Stomach (tissue), 8 donors: ENCODE measurements at regions not wholly inside any gene's neighbourhood (a gene's known extent, or its start where the extent isn't known, plus 50 kb on each side); places are given as distances from the start of the nearest gene placed in this dataset.

Source experiments
- DNase-seq, 2 donors: peaks; one replicate each; pipeline versions ENCODE4 v3.0.0 to v3.0.0-alpha.2; 2013 to 2019
- H3K27ac ChIP-seq, 5 donors: fragments of 200-600 bp in 4 of 5; sonication (generic) in 4 of 5; one replicate each; pipeline ENCODE4 v1.5.1; 2013 to 2019; ENCODE audit warnings: mild to moderate bottlenecking in 1 of 5, moderate library complexity in 1 of 5
- H3K27me3 ChIP-seq, 3 donors: fragments of 200-600 bp; sonication (generic); one replicate each; pipeline ENCODE4 v1.5.1; 2017 to 2019; ENCODE audit warnings: mixed run types in 1 of 3
- H3K36me3 ChIP-seq, 4 donors: fragments of 200-600 bp; sonication (generic); 1 replicate in 3 of 4; 2 replicates in 1 of 4; pipeline ENCODE4 v1.5.1; 2016 to 2019
- H3K4me1 ChIP-seq, 4 donors: fragments of 200-600 bp; sonication (generic); one replicate each; pipeline ENCODE4 v1.5.1; 2016 to 2019
- H3K4me3 ChIP-seq, 4 donors: fragments of 200-600 bp; sonication (generic) in 3 of 4; one replicate each; pipeline ENCODE4 v1.5.1; 2016 to 2019; ENCODE audit warnings: mild to moderate bottlenecking in 1 of 4
- H3K9me3 ChIP-seq, 4 donors: fragments of 200-600 bp; sonication (generic); one replicate each; pipeline ENCODE4 v1.5.1; 2016 to 2019
- CTCF ChIP-seq, 7 experiments: fragments of 450-650 bp in 4 of 7; fragments of 200-600 bp in 3 of 7; sonication (generic) in 3 of 7; IDR thresholded peaks; one replicate each; pipeline ENCODE4 v1.5.1; 2016 to 2019; ENCODE audit warnings: antibody characterized with exemption in 7 of 7, control low read depth in 2 of 7, mild to moderate bottlenecking in 1 of 7
- EP300 ChIP-seq: sonication (generic); formaldehyde crosslinking; IDR thresholded peaks from one replicate; pipeline ENCODE4 v1.6.1; 2017; ENCODE audit warnings: antibody characterized with exemption
- POLR2A ChIP-seq, 4 donors: fragments of 450-650 bp; IDR thresholded peaks; one replicate each; pipeline ENCODE4 v1.6.1; 2016; ENCODE audit warnings: antibody characterized with exemption in 4 of 4, control low read depth in 2 of 4, mild to moderate bottlenecking in 1 of 4, moderate library complexity in 1 of 4
- POLR2AphosphoS5 ChIP-seq, 3 donors: sonication (generic); formaldehyde crosslinking; IDR thresholded peaks; one replicate each; pipeline ENCODE4 v1.6.1; 2016; ENCODE audit warnings: antibody characterized with exemption in 3 of 3
- WGBS, 5 donors: extraction: QIAGEN DNeasy Blood & Tissue Kit in 3 of 5; methylation state at CpG; one replicate each; pipeline versions ENCODE4 v1.1.5 to v1.1.7; 2013 to 2018; 5-methylcytosine and 5-hydroxymethylcytosine counted together
- intact Hi-C: fragments of 100-400 bp; cut with DNase I; formaldehyde crosslinking; loops from one replicate; pipeline ENCODE4 v1.15.1; 2023; ENCODE audit warnings: low total_unique reads
- donor health status: healthy with polysubstance abuse.
- donor health status: Bipolar disorder and iron deficiency.
- donor health status: healthy.

DNA sequence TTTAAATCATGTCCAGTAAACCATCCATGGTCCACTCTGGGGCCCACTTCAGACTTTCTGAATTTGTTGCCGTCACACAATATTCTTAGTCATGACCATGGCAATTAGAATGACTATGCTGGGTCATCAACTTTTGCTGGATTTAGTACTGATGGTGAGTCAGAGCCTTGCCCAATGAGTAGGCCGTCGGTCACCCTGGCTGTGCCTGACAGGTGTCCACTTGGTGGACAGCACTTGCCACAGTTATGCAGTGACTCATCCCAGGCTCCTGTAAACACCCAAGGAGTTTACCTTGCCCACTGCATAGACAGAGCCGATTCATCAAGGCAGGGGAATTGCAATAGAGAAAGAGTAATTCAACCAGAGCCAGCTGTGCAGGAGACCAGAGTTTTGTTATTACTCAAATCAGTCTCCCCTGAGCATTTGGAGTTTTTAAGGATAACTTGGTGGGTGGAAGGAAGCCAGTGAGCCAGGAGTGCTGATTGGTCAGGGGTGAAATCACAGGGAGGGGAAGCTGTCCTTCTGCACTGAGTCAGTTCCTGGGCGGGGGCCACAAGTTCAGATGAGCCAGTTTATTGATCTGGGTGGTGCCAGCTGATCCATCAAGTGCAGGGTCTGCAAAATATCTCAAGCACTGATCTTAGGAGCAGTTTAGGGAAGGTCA lies 333.8 kb downstream of the PTPRU start:
- H3K36me3 ChIP-seq, result no peaks in the 10 kb centered on the region
- H3K27ac ChIP-seq, result no peak overlapping the region
- intact Hi-C loops, result no loop called here
- WGBS, 5 donors, result 52 to 75% (median 66%) methylated on average over 5 of the region's 5 CpGs
- peaks cover 0 to 19% (median 0%) of the 10 kb centered on the region in 3 donors for H3K27me3 ChIP-seq
- no peak overlapping the region for H3K4me3 ChIP-seq
- peak in 1 of 2 donors; percentile 35 for DNase-seq
- no peaks in the 10 kb centered on the region for H3K4me1 ChIP-seq
- H3K9me3 ChIP-seq, result peaks cover 9 to 34% (median 33%) of the 10 kb centered on the region in 4 donors
- TF ChIP-seq EP300 (no peak), POLR2AphosphoS5 (IDR thresholded peaks at IDR 0.05) (no peak), CTCF (IDR thresholded peaks at IDR 0.05) (no peak), POLR2A (IDR thresholded peaks at IDR 0.05) (no peak)

- 83 to 94% (median 87%) methylated on average over 1 of the region's 1 CpG for WGBS, 5 donors
- no peak for TF ChIP-seq EP300
- no peak for TF ChIP-seq POLR2A (IDR thresholded peaks at IDR 0.05)
- no peak for TF ChIP-seq POLR2AphosphoS5 (IDR thresholded peaks at IDR 0.05)
- TF ChIP-seq CTCF (IDR thresholded peaks at IDR 0.05), result no peak
- no peaks in the 10 kb centered on the region for H3K36me3 ChIP-seq
- no peak overlapping the region for H3K27ac ChIP-seq
- no peak overlapping the region for H3K4me3 ChIP-seq
- H3K4me1 ChIP-seq, result no peaks in the 10 kb centered on the region
- intact Hi-C loops, result no loop called here
- peaks cover 0 to 6% (median 0%) of the 10 kb centered on the region in 3 donors for H3K27me3 ChIP-seq
- H3K9me3 ChIP-seq, result peaks cover 9 to 62% (median 57%) of the 10 kb centered on the region in 4 donors
- DNase-seq, result no peak
Observed at GRCh38 chr1:29567257-29567656, 330.9 kb downstream of the PTPRU start.

- Histone ChIP-seq H3K36me3 (no peaks in the 10 kb centered on the region), H3K27me3 (no peaks in the 10 kb centered on the region), H3K27ac (no peak overlapping the region), H3K9me3 (peaks cover 9 to 64% (median 60%) of the 10 kb centered on the region in 4 donors), H3K4me3 (no peak overlapping the region), H3K4me1 (no peaks in the 10 kb centered on the region)
- TF ChIP-seq CTCF (IDR thresholded peaks at IDR 0.05), result no peak
- 75 to 88% (median 83%) methylated on average over 1 of the region's 1 CpG for WGBS, 5 donors
- DNase-seq, result no peak
- intact Hi-C loops, result no loop called here
Observed at GRCh38 chr1:29565490-29565889, 329.2 kb downstream of the PTPRU start.

GRCh38 chr1:29563571-29563970 lies 327.2 kb downstream of the PTPRU start:
- TF ChIP-seq POLR2A (IDR thresholded peaks at IDR 0.05) (no peak), CTCF (IDR thresholded peaks at IDR 0.05) (no peak), POLR2AphosphoS5 (IDR thresholded peaks at IDR 0.05) (no peak), EP300 (no peak)

More at GRCh38 chr1:29563571-29563970, 327.2 kb downstream of the PTPRU start:
- 79 to 89% (median 86%) methylated on average over 4 of the region's 4 CpGs for WGBS, 5 donors
- H3K27me3 ChIP-seq, result peaks cover 0 to under 1% (median 0%) of the 10 kb centered on the region in 3 donors
- no peak for DNase-seq
- H3K27ac ChIP-seq, result no peak overlapping the region
- H3K4me1 ChIP-seq, result no peaks in the 10 kb centered on the region
- no peak overlapping the region for H3K4me3 ChIP-seq
- intact Hi-C loops, result no loop called here
- H3K9me3 ChIP-seq, result peaks cover 9 to 64% (median 60%) of the 10 kb centered on the region in 4 donors
- H3K36me3 ChIP-seq, result no peaks in the 10 kb centered on the region
